Neural progenitor cell (in vitro differentiated cells): ENCODE measurements at regions not wholly inside any gene's neighbourhood (a gene's known extent, or its start where the extent isn't known, plus 50 kb on each side); places are given as distances from the start of the nearest gene placed in this dataset.

Source experiments
- CTCF ChIP-seq: fragments of 200-600 bp; sonication (generic); IDR thresholded peaks from 2 replicates; pipeline ENCODE4 v1.5.1; 2017; ENCODE audit warnings: antibody characterized with exemption, mild to moderate bottlenecking
- EZH2 ChIP-seq: fragments of 200-600 bp; sonication (generic); IDR thresholded peaks from 2 replicates; pipeline ENCODE4 v1.6.1; 2017; ENCODE audit warnings: antibody characterized with exemption, mild to moderate bottlenecking, moderate library complexity

GRCh38 chr1:217133092-217133491 lies 409.9 kb upstream of the ESRRG start:
- TF ChIP-seq EZH2: no peak
- TF ChIP-seq CTCF: no peak
